ENCODE measurements at regions not wholly inside any gene's neighbourhood (a gene's known extent, or its start where the extent isn't known, plus 50 kb on each side); places are given as distances from the start of the nearest gene placed in this dataset.
A peak's percentile ranks its signal among the peaks of the same experiment; 100 is the strongest.
"Not testable (repeated sequence)": the region's sequence is repeated elsewhere in the genome, so short reads cannot be mapped to it uniquely, and the experiment has no call there.

- H3K4me1 ChIP-seq (ENCODE audit: low read depth), result no peaks in the 10 kb centered on the region
- no peaks in the 10 kb centered on the region for H3K9me3 ChIP-seq (ENCODE audit: low read depth)
- no peak overlapping the region for H3K27ac ChIP-seq
- TF ChIP-seq CTCF (IDR thresholded peaks at IDR 0.05; ENCODE audit: low read depth, low read length), result no peak
- no peak overlapping the region for H3K4me3 ChIP-seq
- peaks cover 9% of the 10 kb centered on the region for H3K27me3 ChIP-seq
- peak in 1 of 2 donors; percentile 66 for DNase-seq (ENCODE audit: low read depth in 1 of 2, low spot score in 1 of 2)
- no peaks in the 10 kb centered on the region for H3K36me3 ChIP-seq
Observed at GRCh38 chr2:71925268-71926088, 222.2 kb downstream of the CYP26B1 start.

- Histone ChIP-seq H3K27me3 (peaks cover 9% of the 10 kb centered on the region), H3K4me3 (no peak overlapping the region), H3K27ac (no peak overlapping the region), H3K9me3 (ENCODE audit: low read depth) (no peaks in the 10 kb centered on the region), H3K36me3 (no peaks in the 10 kb centered on the region), H3K4me1 (ENCODE audit: low read depth) (no peaks in the 10 kb centered on the region)
- peak; percentile 83 for TF ChIP-seq CTCF (IDR thresholded peaks at IDR 0.05; ENCODE audit: low read depth, low read length)
- peak; percentile 88 for DNase-seq (ENCODE audit: low read depth in 1 of 2, low spot score in 1 of 2)
Observed at GRCh38 chr2:71923887-71924533, 223.7 kb downstream of the CYP26B1 start.

- H3K4me3 ChIP-seq, result no peak overlapping the region
- no peaks in the 10 kb centered on the region for H3K36me3 ChIP-seq
- H3K27me3 ChIP-seq, result peaks cover 9% of the 10 kb centered on the region
- no peak for DNase-seq (ENCODE audit: low read depth in 1 of 2, low spot score in 1 of 2)
- H3K27ac ChIP-seq, result no peak overlapping the region
- no peaks in the 10 kb centered on the region for H3K9me3 ChIP-seq (ENCODE audit: low read depth)
- TF ChIP-seq CTCF (IDR thresholded peaks at IDR 0.05; ENCODE audit: low read depth, low read length), result no peak
- H3K4me1 ChIP-seq (ENCODE audit: low read depth), result no peaks in the 10 kb centered on the region
Observed at GRCh38 chr2:71923143-71923525, 224.5 kb downstream of the CYP26B1 start.

GRCh38 chr2:71922499-71923142, 225.0 kb downstream of the CYP26B1 start:
- DNase-seq (ENCODE audit: low read depth in 1 of 2, low spot score in 1 of 2), result no peak
- H3K4me3 ChIP-seq, result no peak overlapping the region

GRCh38 chr2:71922091-71922490, 225.6 kb downstream of the CYP26B1 start:
- TF ChIP-seq CTCF (IDR thresholded peaks at IDR 0.05; ENCODE audit: low read depth, low read length), result no peak
- no peak for DNase-seq (ENCODE audit: low read depth in 1 of 2, low spot score in 1 of 2)
- Histone ChIP-seq H3K27me3 (peaks cover 9% of the 10 kb centered on the region), H3K27ac (no peak overlapping the region), H3K9me3 (ENCODE audit: low read depth) (no peaks in the 10 kb centered on the region), H3K4me1 (ENCODE audit: low read depth) (no peaks in the 10 kb centered on the region), H3K36me3 (no peaks in the 10 kb centered on the region), H3K4me3 (no peak overlapping the region)

More at GRCh38 chr2:71922499-71923142, 225.0 kb downstream of the CYP26B1 start:
- H3K36me3 ChIP-seq, result no peaks in the 10 kb centered on the region
- no peaks in the 10 kb centered on the region for H3K9me3 ChIP-seq (ENCODE audit: low read depth)
- peaks cover 9% of the 10 kb centered on the region for H3K27me3 ChIP-seq
- TF ChIP-seq CTCF (IDR thresholded peaks at IDR 0.05; ENCODE audit: low read depth, low read length), result no peak
- H3K4me1 ChIP-seq (ENCODE audit: low read depth), result no peaks in the 10 kb centered on the region
- no peak overlapping the region for H3K27ac ChIP-seq

- peak in 1 of 2 donors; percentile 61 for DNase-seq (ENCODE audit: low read depth in 1 of 2, low spot score in 1 of 2)
- not testable (repeated sequence) for H3K4me1 ChIP-seq (ENCODE audit: low read depth); H3K27ac ChIP-seq; H3K9me3 ChIP-seq (ENCODE audit: low read depth); H3K27me3 ChIP-seq; H3K36me3 ChIP-seq; H3K4me3 ChIP-seq
Observed at GRCh38 chr2:71920819-71921218, 226.8 kb downstream of the CYP26B1 start.
